ENCODE measurements at regions not wholly inside any gene's neighbourhood (a gene's known extent, or its start where the extent isn't known, plus 50 kb on each side); places are given as distances from the start of the nearest gene placed in this dataset.

GRCh38 chr3:23710555-23710954 lies 95.2 kb upstream of the UBE2E1 start:
- peak; percentile 83 for DNase-seq (ENCODE audit: low read depth)
- no peak overlapping the region for H3K4me3 ChIP-seq (ENCODE audit: control insufficient read depth, low read depth, low read length)
- no peak for TF ChIP-seq CTCF (conservative IDR thresholded peaks at IDR 0.05; ENCODE audit: control insufficient read depth, insufficient read depth, low read depth, low read length)

GRCh38 chr3:23711916-23712494 lies 93.8 kb upstream of the UBE2E1 start:
- TF ChIP-seq CTCF (conservative IDR thresholded peaks at IDR 0.05; ENCODE audit: control insufficient read depth, insufficient read depth, low read depth, low read length) = no peak
- DNase-seq (ENCODE audit: low read depth) = peak; percentile 32
- no peak overlapping the region for H3K4me3 ChIP-seq (ENCODE audit: control insufficient read depth, low read depth, low read length)

GRCh38 chr3:23712656-23713559 lies 92.8 kb upstream of the UBE2E1 start:
- DNase-seq (ENCODE audit: low read depth) = peak; percentile 92
- H3K4me3 ChIP-seq (ENCODE audit: control insufficient read depth, low read depth, low read length) = no peak overlapping the region

DNA sequence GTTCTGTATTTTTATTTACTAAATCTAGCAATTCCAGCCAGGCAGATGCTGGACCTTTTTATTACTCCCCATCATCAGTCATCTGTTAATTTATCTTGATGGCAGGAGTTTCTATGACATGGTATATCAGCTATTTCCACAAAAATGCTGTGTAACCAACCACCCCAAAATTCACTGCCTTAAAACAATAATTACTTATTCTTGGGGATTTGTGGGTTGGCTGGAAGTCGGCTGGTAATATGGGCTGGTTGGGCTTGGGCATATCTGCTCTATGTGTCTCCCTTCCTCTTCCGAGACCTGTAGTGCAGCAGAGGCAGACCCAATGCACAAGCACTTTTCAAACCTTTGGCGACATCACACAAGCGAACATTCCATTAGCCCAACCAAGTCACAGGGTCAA lies 92.1 kb upstream of the UBE2E1 start:
- H3K4me3 ChIP-seq (ENCODE audit: control insufficient read depth, low read depth, low read length) = no peak overlapping the region
- TF ChIP-seq CTCF (conservative IDR thresholded peaks at IDR 0.05; ENCODE audit: control insufficient read depth, insufficient read depth, low read depth, low read length) = no peak
- DNase-seq (ENCODE audit: low read depth) = peak; percentile 28

More at GRCh38 chr3:23712656-23713559, 92.8 kb upstream of the UBE2E1 start:
- TF ChIP-seq CTCF (conservative IDR thresholded peaks at IDR 0.05; ENCODE audit: control insufficient read depth, insufficient read depth, low read depth, low read length) = no peak

GRCh38 chr3:23720059-23720458 lies 85.7 kb upstream of the UBE2E1 start:
- TF ChIP-seq CTCF (conservative IDR thresholded peaks at IDR 0.05; ENCODE audit: control insufficient read depth, insufficient read depth, low read depth, low read length) = no peak
- no peak overlapping the region for H3K4me3 ChIP-seq (ENCODE audit: control insufficient read depth, low read depth, low read length)
- no peak for DNase-seq (ENCODE audit: low read depth)

DNA sequence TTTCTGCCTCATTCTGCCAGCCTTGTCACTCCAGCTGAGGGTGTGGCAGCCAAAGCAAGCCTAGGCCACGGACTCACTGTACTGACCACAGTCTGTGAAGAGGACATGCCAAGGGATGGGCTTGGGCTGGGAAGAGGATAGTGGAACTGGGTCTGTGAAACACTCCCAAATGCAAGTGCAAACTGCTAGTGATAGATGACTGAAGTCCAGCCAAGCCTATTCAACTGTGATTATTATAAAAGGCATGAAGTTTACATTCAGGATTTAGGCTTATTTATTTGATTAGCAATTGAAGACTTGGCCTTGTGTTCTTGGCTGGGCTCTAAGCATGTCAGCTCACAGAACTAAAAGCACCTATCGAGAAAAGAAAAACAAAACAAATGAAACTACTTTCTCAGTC lies 84.9 kb upstream of the UBE2E1 start:
- TF ChIP-seq CTCF (conservative IDR thresholded peaks at IDR 0.05; ENCODE audit: control insufficient read depth, insufficient read depth, low read depth, low read length) = no peak
- no peak overlapping the region for H3K4me3 ChIP-seq (ENCODE audit: control insufficient read depth, low read depth, low read length)
- peak; percentile 26 for DNase-seq (ENCODE audit: low read depth)

Data from fibroblast of mammary gland (primary cell).